ENCODE measurements at regions not wholly inside any gene's neighbourhood (a gene's known extent, or its start where the extent isn't known, plus 50 kb on each side); places are given as distances from the start of the nearest gene placed in this dataset.

- Mint-ChIP-seq H3K4me1 (ENCODE audit: low read depth) (no peaks in the 10 kb centered on the region), H3K4me3 (no peak overlapping the region), H3K27me3 (ENCODE audit: insufficient read depth) (no peaks in the 10 kb centered on the region), H3K9me3 (no peaks in the 10 kb centered on the region), H3K27ac (no peak overlapping the region), H3K36me3 (ENCODE audit: low read depth) (no peaks in the 10 kb centered on the region)
- DNase-seq (ENCODE audit: low spot score): no peak
- intact Hi-C loops (cut with micrococcal nuclease): no loop called here
These were observed 379.7 kb upstream of the PTCHD4 start for GRCh38 chr6:48490658-48491057.

GRCh38 chr6:48486876-48487275 is 375.9 kb upstream of the PTCHD4 start:
- no peaks in the 10 kb centered on the region for H3K27me3 Mint-ChIP-seq (ENCODE audit: insufficient read depth)
- H3K27ac Mint-ChIP-seq: no peak overlapping the region
- H3K36me3 Mint-ChIP-seq (ENCODE audit: low read depth): no peaks in the 10 kb centered on the region
- no peak for DNase-seq (ENCODE audit: low spot score)
- no peaks in the 10 kb centered on the region for H3K9me3 Mint-ChIP-seq
- no peaks in the 10 kb centered on the region for H3K4me1 Mint-ChIP-seq (ENCODE audit: low read depth)
- intact Hi-C loops (cut with micrococcal nuclease): no loop called here
- H3K4me3 Mint-ChIP-seq: no peak overlapping the region

GRCh38 chr6:48486373-48486772 is 375.4 kb upstream of the PTCHD4 start:
- DNase-seq (ENCODE audit: low spot score): no peak
- intact Hi-C loops (cut with micrococcal nuclease): no loop called here
- H3K4me3 Mint-ChIP-seq: no peak overlapping the region
- no peaks in the 10 kb centered on the region for H3K36me3 Mint-ChIP-seq (ENCODE audit: low read depth)
- no peak overlapping the region for H3K27ac Mint-ChIP-seq
- no peaks in the 10 kb centered on the region for H3K4me1 Mint-ChIP-seq (ENCODE audit: low read depth)
- H3K9me3 Mint-ChIP-seq: no peaks in the 10 kb centered on the region
- H3K27me3 Mint-ChIP-seq (ENCODE audit: insufficient read depth): no peaks in the 10 kb centered on the region

GRCh38 chr6:48476257-48476656 is 365.3 kb upstream of the PTCHD4 start:
- intact Hi-C loops (cut with micrococcal nuclease): no loop called here

DNA sequence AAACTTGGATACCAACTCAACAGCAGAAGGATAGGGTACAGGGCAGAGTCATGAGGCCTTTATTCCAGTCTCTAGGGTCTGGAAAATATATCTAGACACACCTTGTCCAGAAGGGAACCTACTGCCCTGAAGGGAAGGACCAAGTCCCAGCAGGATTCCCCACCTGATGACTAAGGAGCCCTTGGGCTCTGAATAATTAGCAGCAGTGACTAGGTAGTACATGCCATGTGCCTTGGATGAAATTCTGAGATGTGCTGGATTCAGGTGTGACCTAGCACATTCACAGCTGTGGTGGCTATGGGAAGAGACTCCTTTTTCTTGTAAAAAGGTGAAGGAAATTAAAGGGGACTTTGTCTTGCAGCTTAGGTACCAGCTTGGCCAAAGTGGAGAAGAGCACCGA is 364.3 kb upstream of the PTCHD4 start:
- no peaks in the 10 kb centered on the region for H3K9me3 Mint-ChIP-seq
- DNase-seq (ENCODE audit: low spot score): no peak
- H3K27me3 Mint-ChIP-seq (ENCODE audit: insufficient read depth): no peaks in the 10 kb centered on the region
- H3K4me3 Mint-ChIP-seq: no peak overlapping the region
- H3K27ac Mint-ChIP-seq: no peak overlapping the region
- no peaks in the 10 kb centered on the region for H3K4me1 Mint-ChIP-seq (ENCODE audit: low read depth)
- H3K36me3 Mint-ChIP-seq (ENCODE audit: low read depth): no peaks in the 10 kb centered on the region
- intact Hi-C loops (cut with micrococcal nuclease): no loop called here

More at GRCh38 chr6:48476257-48476656, 365.3 kb upstream of the PTCHD4 start:
- DNase-seq (ENCODE audit: low spot score): no peak
- Mint-ChIP-seq H3K36me3 (ENCODE audit: low read depth) (no peaks in the 10 kb centered on the region), H3K27ac (no peak overlapping the region), H3K27me3 (ENCODE audit: insufficient read depth) (no peaks in the 10 kb centered on the region), H3K4me3 (no peak overlapping the region), H3K4me1 (ENCODE audit: low read depth) (no peaks in the 10 kb centered on the region), H3K9me3 (no peaks in the 10 kb centered on the region)

- Mint-ChIP-seq H3K9me3 (no peaks in the 10 kb centered on the region), H3K36me3 (ENCODE audit: low read depth) (no peaks in the 10 kb centered on the region), H3K27ac (no peak overlapping the region), H3K4me3 (no peak overlapping the region), H3K4me1 (ENCODE audit: low read depth) (no peaks in the 10 kb centered on the region), H3K27me3 (ENCODE audit: insufficient read depth) (no peaks in the 10 kb centered on the region)
- intact Hi-C loops (cut with micrococcal nuclease): no loop called here
- DNase-seq (ENCODE audit: low spot score): no peak
These were observed 363.8 kb upstream of the PTCHD4 start for GRCh38 chr6:48474830-48475229.

- no peak overlapping the region for H3K4me3 Mint-ChIP-seq
- no peak for DNase-seq (ENCODE audit: low spot score)
- H3K27me3 Mint-ChIP-seq (ENCODE audit: insufficient read depth): no peaks in the 10 kb centered on the region
- H3K36me3 Mint-ChIP-seq (ENCODE audit: low read depth): no peaks in the 10 kb centered on the region
- H3K4me1 Mint-ChIP-seq (ENCODE audit: low read depth): no peaks in the 10 kb centered on the region
- intact Hi-C loops (cut with micrococcal nuclease): no loop called here
- no peaks in the 10 kb centered on the region for H3K9me3 Mint-ChIP-seq
- no peak overlapping the region for H3K27ac Mint-ChIP-seq
These were observed 363.1 kb upstream of the PTCHD4 start for GRCh38 chr6:48474136-48474535.

- H3K27ac Mint-ChIP-seq: no peak overlapping the region
- no peaks in the 10 kb centered on the region for H3K27me3 Mint-ChIP-seq (ENCODE audit: insufficient read depth)
- no peak overlapping the region for H3K4me3 Mint-ChIP-seq
- no peaks in the 10 kb centered on the region for H3K36me3 Mint-ChIP-seq (ENCODE audit: low read depth)
- no peak for DNase-seq (ENCODE audit: low spot score)
- no peaks in the 10 kb centered on the region for H3K9me3 Mint-ChIP-seq
- no peaks in the 10 kb centered on the region for H3K4me1 Mint-ChIP-seq (ENCODE audit: low read depth)
- intact Hi-C loops (cut with micrococcal nuclease): no loop called here
These were observed 361.5 kb upstream of the PTCHD4 start for GRCh38 chr6:48472535-48472934.

GRCh38 chr6:48472091-48472490 is 361.1 kb upstream of the PTCHD4 start:
- no peaks in the 10 kb centered on the region for H3K27me3 Mint-ChIP-seq (ENCODE audit: insufficient read depth)
- H3K27ac Mint-ChIP-seq: no peak overlapping the region
- H3K4me1 Mint-ChIP-seq (ENCODE audit: low read depth): no peaks in the 10 kb centered on the region
- H3K4me3 Mint-ChIP-seq: no peak overlapping the region
- DNase-seq (ENCODE audit: low spot score): no peak
- no peaks in the 10 kb centered on the region for H3K9me3 Mint-ChIP-seq
- intact Hi-C loops (cut with micrococcal nuclease): no loop called here
- no peaks in the 10 kb centered on the region for H3K36me3 Mint-ChIP-seq (ENCODE audit: low read depth)

- H3K9me3 Mint-ChIP-seq: no peaks in the 10 kb centered on the region
- H3K27ac Mint-ChIP-seq: no peak overlapping the region
- H3K36me3 Mint-ChIP-seq (ENCODE audit: low read depth): no peaks in the 10 kb centered on the region
- intact Hi-C loops (cut with micrococcal nuclease): no loop called here
- H3K27me3 Mint-ChIP-seq (ENCODE audit: insufficient read depth): no peaks in the 10 kb centered on the region
- no peaks in the 10 kb centered on the region for H3K4me1 Mint-ChIP-seq (ENCODE audit: low read depth)
- DNase-seq (ENCODE audit: low spot score): no peak
- no peak overlapping the region for H3K4me3 Mint-ChIP-seq
These were observed 360.3 kb upstream of the PTCHD4 start for GRCh38 chr6:48471326-48471725.

DNA sequence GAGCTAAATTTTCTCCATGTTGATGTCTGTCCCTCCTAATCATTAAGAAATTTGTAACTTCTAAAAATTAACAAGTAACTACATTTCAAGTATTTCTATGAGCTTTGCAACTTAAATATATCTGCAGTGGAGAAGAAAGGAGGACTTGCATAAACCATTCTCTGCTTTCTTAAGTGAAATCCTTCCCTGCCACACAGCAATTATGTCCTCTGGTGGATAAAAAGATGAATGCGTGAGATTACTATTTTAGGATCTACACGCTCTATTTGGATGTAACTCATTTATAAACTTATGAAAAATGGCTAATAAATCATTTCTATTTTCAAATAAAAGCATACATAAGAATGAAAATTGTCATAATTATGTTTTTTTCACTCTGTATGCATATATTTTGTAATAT is 338.0 kb upstream of the PTCHD4 start:
- Mint-ChIP-seq H3K27ac (no peak overlapping the region), H3K27me3 (ENCODE audit: insufficient read depth) (no peaks in the 10 kb centered on the region), H3K9me3 (peaks cover 21% of the 10 kb centered on the region), H3K36me3 (ENCODE audit: low read depth) (no peaks in the 10 kb centered on the region), H3K4me3 (no peak overlapping the region), H3K4me1 (ENCODE audit: low read depth) (no peaks in the 10 kb centered on the region)
- DNase-seq (ENCODE audit: low spot score): no peak
- intact Hi-C loops (cut with micrococcal nuclease): no loop called here

DNA sequence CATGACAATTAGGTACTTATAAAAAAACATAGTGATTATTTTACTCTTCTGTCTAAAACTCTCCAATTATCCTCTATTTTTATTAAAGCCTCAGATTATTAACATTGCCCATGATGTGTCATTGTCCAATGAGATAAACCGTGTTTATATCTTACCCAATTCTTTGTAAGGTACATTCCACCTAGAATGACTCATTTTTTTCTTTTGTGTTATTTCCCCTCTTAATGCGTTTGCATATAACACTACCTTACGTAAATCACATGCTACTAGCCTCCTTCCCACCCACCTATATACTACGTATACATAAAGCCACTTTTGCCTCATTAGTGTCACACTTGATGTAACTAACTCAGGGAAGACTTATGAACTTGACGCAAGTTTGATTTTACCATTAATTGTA is 336.3 kb upstream of the PTCHD4 start:
- Mint-ChIP-seq H3K36me3 (ENCODE audit: low read depth) (no peaks in the 10 kb centered on the region), H3K4me1 (ENCODE audit: low read depth) (no peaks in the 10 kb centered on the region), H3K4me3 (no peak overlapping the region), H3K27ac (no peak overlapping the region), H3K27me3 (ENCODE audit: insufficient read depth) (no peaks in the 10 kb centered on the region), H3K9me3 (peaks cover 16% of the 10 kb centered on the region)
- intact Hi-C loops (cut with micrococcal nuclease): no loop called here
- no peak for DNase-seq (ENCODE audit: low spot score)

- DNase-seq (ENCODE audit: low spot score): no peak
- Mint-ChIP-seq H3K27ac (no peak overlapping the region), H3K4me3 (no peak overlapping the region), H3K36me3 (ENCODE audit: low read depth) (no peaks in the 10 kb centered on the region), H3K27me3 (ENCODE audit: insufficient read depth) (no peaks in the 10 kb centered on the region), H3K4me1 (ENCODE audit: low read depth) (no peaks in the 10 kb centered on the region), H3K9me3 (peaks cover 3% of the 10 kb centered on the region)
- intact Hi-C loops (cut with micrococcal nuclease): no loop called here
These were observed 318.6 kb upstream of the PTCHD4 start for GRCh38 chr6:48429610-48430009.

GRCh38 chr6:48429021-48429420 is 318.0 kb upstream of the PTCHD4 start:
- no peaks in the 10 kb centered on the region for H3K36me3 Mint-ChIP-seq (ENCODE audit: low read depth)
- H3K9me3 Mint-ChIP-seq: peaks cover 9% of the 10 kb centered on the region
- no peak for DNase-seq (ENCODE audit: low spot score)
- intact Hi-C loops (cut with micrococcal nuclease): no loop called here
- no peaks in the 10 kb centered on the region for H3K27me3 Mint-ChIP-seq (ENCODE audit: insufficient read depth)
- no peak overlapping the region for H3K4me3 Mint-ChIP-seq
- no peaks in the 10 kb centered on the region for H3K4me1 Mint-ChIP-seq (ENCODE audit: low read depth)
- H3K27ac Mint-ChIP-seq: no peak overlapping the region

Measured in activated T-helper 1 cell treated with anti-CD3 and anti-CD28 coated beads, Interleukin-12 subunit alpha, Interleukin-12 subunit beta, Interleukin-2, Interleukin-4 antibody, amounts not matched to agents 30 ng/mL and 10 ng/mL and 1 ng/mL, durations not matched to agents 14 hours and 24 hours and 36 hours (primary cell).